GM10248 (cell line): ENCODE measurements at regions not wholly inside any gene's neighbourhood (a gene's known extent, or its start where the extent isn't known, plus 50 kb on each side); places are given as distances from the start of the nearest gene placed in this dataset.

Experiments
- CTCF ChIA-PET: fragments of 300-600 bp; sonication (Branson Sonifier 250); formaldehyde crosslinking; extraction: SDS; loops from one replicate; lab custom pipeline; 2021; ENCODE audit warnings: antibody characterized with exemption; lab: Yijun Ruan, JAX
- POLR2A ChIA-PET: fragments of 350-650 bp; sonication (Branson Sonifier 250); formaldehyde crosslinking; extraction: SDS; loops from one replicate; lab custom pipeline; 2020; ENCODE audit warnings: antibody characterized with exemption; lab: Yijun Ruan, JAX
- DNase-seq: peaks from one replicate; pipeline ENCODE4 v3.0.0; 2012; ENCODE audit errors: extremely low spot score
- CTCF ChIP-seq: IDR thresholded peaks from 2 replicates; pipeline ENCODE4 v1.5.1; 2012; ENCODE audit warnings: mild to moderate bottlenecking, low read depth; ENCODE audit errors: extremely low read depth, missing control alignments, control extremely low read depth

GRCh38 chr4:167524091-167524490 lies 289.8 kb upstream of the SPOCK3 start:
- POLR2A ChIA-PET = no interaction called here
- TF ChIP-seq CTCF = no peak
- DNase-seq = no peak
- CTCF ChIA-PET = no interaction called here

- POLR2A ChIA-PET = no interaction called here
- no peak for TF ChIP-seq CTCF
- DNase-seq = no peak
- CTCF ChIA-PET = no interaction called here
These were observed 303.5 kb upstream of the SPOCK3 start for GRCh38 chr4:167537761-167538160.

- no peak for TF ChIP-seq CTCF
- POLR2A ChIA-PET = no interaction called here
- DNase-seq = no peak
- CTCF ChIA-PET = no interaction called here
These were observed 307.0 kb upstream of the SPOCK3 start for GRCh38 chr4:167541286-167541685.

- no peak for DNase-seq
- CTCF ChIA-PET = no interaction called here
- POLR2A ChIA-PET = no interaction called here
- no peak for TF ChIP-seq CTCF
These were observed 310.1 kb upstream of the SPOCK3 start for GRCh38 chr4:167544391-167544790.

- TF ChIP-seq CTCF = no peak
- DNase-seq = no peak
- POLR2A ChIA-PET = no interaction called here
- CTCF ChIA-PET = interaction anchor here (1.2 kb wide), 1 partner anchor 10 kb away, joined by 6 read pairs; no protein-coding TSS in a partner anchor
These were observed 315.7 kb upstream of the SPOCK3 start for GRCh38 chr4:167550021-167550420.

- DNase-seq = no peak
- ChIA-PET CTCF (interaction anchor here (1.4 kb wide), 1 partner anchor 12 kb away, joined by 3 read pairs; no protein-coding TSS in a partner anchor), POLR2A (no interaction called here)
- TF ChIP-seq CTCF = no peak
These were observed 321.2 kb upstream of the SPOCK3 start for GRCh38 chr4:167555338-167556022.
